ENCODE measurements at regions not wholly inside any gene's neighbourhood (a gene's known extent, or its start where the extent isn't known, plus 50 kb on each side); places are given as distances from the start of the nearest gene placed in this dataset.

- Histone ChIP-seq H3K4me2 (ENCODE audit: low read depth, low read length) (no peak overlapping the region), H4K8ac (ENCODE audit: low read depth in 2 of 2, low read length in 2 of 2) (no peak overlapping the region), H3K4me3 (ENCODE audit: insufficient read depth, low read depth, low read length) (no peak overlapping the region), H4K20me1 (ENCODE audit: insufficient read depth, low read length) (no peaks in the 10 kb centered on the region), H3K79me1 (ENCODE audit: low read depth in 1 of 2, low read length in 2 of 2) (no peaks in the 10 kb centered on the region), H3K27ac (ENCODE audit: insufficient read depth, low read length) (no peak overlapping the region), H3K27me3 (ENCODE audit: control insufficient read depth, insufficient read depth, low read length) (peaks cover 47% of the 10 kb centered on the region), H3K56ac (ENCODE audit: extremely low read depth, insufficient read depth, low read length) (no peak overlapping the region), H2BK5ac (ENCODE audit: low read depth, low read length, poor library complexity, severe bottlenecking) (no peak overlapping the region), H3K9me3 (ENCODE audit: control insufficient read depth, insufficient read depth, low read length) (no peaks in the 10 kb centered on the region), H3K4ac (ENCODE audit: low read depth, low read length) (no peak overlapping the region), H4K5ac (ENCODE audit: low read depth, low read length) (no peak overlapping the region), H3K18ac (ENCODE audit: low read depth, low read length) (no peak overlapping the region), H2BK15ac (ENCODE audit: low read depth, low read length) (no peak overlapping the region), H2AK9ac (replicated peaks; ENCODE audit: low read depth, low read length, poor library complexity) (no peak overlapping the region), H3K36me3 (ENCODE audit: control insufficient read depth, insufficient read depth, low read length) (no peaks in the 10 kb centered on the region), H2AFZ (replicated peaks; ENCODE audit: low read length, poor library complexity) (no peak overlapping the region), H3K9ac (ENCODE audit: low read depth, low read length) (no peak overlapping the region), H2BK20ac (ENCODE audit: low read depth, low read length) (no peak overlapping the region), H3K9me1 (ENCODE audit: insufficient read depth, low read length) (no peaks in the 10 kb centered on the region), H2AK5ac (ENCODE audit: low read depth, low read length) (no peak overlapping the region), H3K4me1 (ENCODE audit: control insufficient read depth, insufficient read depth, low read length) (no peaks in the 10 kb centered on the region), H3K14ac (replicated peaks; ENCODE audit: low read depth, low read length) (no peak overlapping the region), H4K91ac (ENCODE audit: insufficient read depth, low read depth, low read length) (no peak overlapping the region), H3K23ac (ENCODE audit: low read depth, low read length) (no peak overlapping the region), H2BK120ac (ENCODE audit: low read depth, low read length) (no peak overlapping the region)
- TF ChIP-seq RFX5 (IDR thresholded peaks at IDR 0.05; ENCODE audit: low read depth, low read length): no peak
- TF ChIP-seq CHD1 (IDR thresholded peaks at IDR 0.05; ENCODE audit: low read depth, low read length): no peak
- TF ChIP-seq RAD21 (IDR thresholded peaks at IDR 0.05; ENCODE audit: low read length): no peak
- no peak for TF ChIP-seq CEBPB (IDR thresholded peaks at IDR 0.05; ENCODE audit: low read depth, low read length)
- TF ChIP-seq MAFK (IDR thresholded peaks at IDR 0.05; ENCODE audit: low read depth, low read length): no peak
- no peak for TF ChIP-seq POLR2A (IDR thresholded peaks at IDR 0.05; ENCODE audit: low read depth, low read length)
- TF ChIP-seq BHLHE40 (IDR thresholded peaks at IDR 0.05; ENCODE audit: low read depth, low read length): no peak
- TF ChIP-seq, protein P1, sequence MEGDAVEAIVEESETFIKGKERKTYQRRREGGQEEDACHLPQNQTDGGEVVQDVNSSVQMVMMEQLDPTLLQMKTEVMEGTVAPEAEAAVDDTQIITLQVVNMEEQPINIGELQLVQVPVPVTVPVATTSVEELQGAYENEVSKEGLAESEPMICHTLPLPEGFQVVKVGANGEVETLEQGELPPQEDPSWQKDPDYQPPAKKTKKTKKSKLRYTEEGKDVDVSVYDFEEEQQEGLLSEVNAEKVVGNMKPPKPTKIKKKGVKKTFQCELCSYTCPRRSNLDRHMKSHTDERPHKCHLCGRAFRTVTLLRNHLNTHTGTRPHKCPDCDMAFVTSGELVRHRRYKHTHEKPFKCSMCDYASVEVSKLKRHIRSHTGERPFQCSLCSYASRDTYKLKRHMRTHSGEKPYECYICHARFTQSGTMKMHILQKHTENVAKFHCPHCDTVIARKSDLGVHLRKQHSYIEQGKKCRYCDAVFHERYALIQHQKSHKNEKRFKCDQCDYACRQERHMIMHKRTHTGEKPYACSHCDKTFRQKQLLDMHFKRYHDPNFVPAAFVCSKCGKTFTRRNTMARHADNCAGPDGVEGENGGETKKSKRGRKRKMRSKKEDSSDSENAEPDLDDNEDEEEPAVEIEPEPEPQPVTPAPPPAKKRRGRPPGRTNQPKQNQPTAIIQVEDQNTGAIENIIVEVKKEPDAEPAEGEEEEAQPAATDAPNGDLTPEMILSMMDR (conservative IDR thresholded peaks at IDR 0.05; ENCODE audit: low read depth, low read length): no peak
- no peak for TF ChIP-seq RCOR1 (IDR thresholded peaks at IDR 0.05; ENCODE audit: insufficient replicate concordance, low read length)
- TF ChIP-seq FOS (IDR thresholded peaks at IDR 0.05; ENCODE audit: low read depth, low read length): no peak
- TF ChIP-seq USF2 (IDR thresholded peaks at IDR 0.05; ENCODE audit: low read depth, low read length): no peak
- TF ChIP-seq MAZ (IDR thresholded peaks at IDR 0.05; ENCODE audit: borderline replicate concordance, low read depth, low read length): no peak
- no peak for TF ChIP-seq MXI1 (IDR thresholded peaks at IDR 0.05; ENCODE audit: borderline replicate concordance, low read depth, low read length)
- TF ChIP-seq NFE2L2 (IDR thresholded peaks at IDR 0.05; ENCODE audit: low read depth, low read length): no peak
- TF ChIP-seq SMC3 (IDR thresholded peaks at IDR 0.05; ENCODE audit: low read depth, low read length): no peak
- TF ChIP-seq ELK1 (IDR thresholded peaks at IDR 0.05; ENCODE audit: borderline replicate concordance, low read depth, low read length): no peak
- in situ Hi-C loops (cut with MboI; ENCODE audit: low sequenced_read_pairs) (no loop called here), dilution Hi-C loops (cut with HindIII; ENCODE audit: low sequenced_read_pairs, unreplicated experiment) (no loop called here), intact Hi-C loops (cut with micrococcal nuclease) (no loop called here)
- ChIA-PET POLR2A (ENCODE audit: unreplicated experiment) (no interaction called here), CTCF (no interaction called here)
- no peak for DNase-seq
- ATAC-seq (ENCODE audit: low read depth): no peak
- WGBS, 2 experiments (ENCODE audit: extremely low coverage in 2 of 2, insufficient read length in 1 of 2): no CpG with 5 or more reads among the region's 2 CpGs
- BruUV-seq (replicated peaks): no TSS peak
These were observed 139.5 kb downstream of the DAD1 start for GRCh38 chr14:22449600-22449905.

Measured in IMR-90 (cell line).